ENCODE measurements at regions not wholly inside any gene's neighbourhood (a gene's known extent, or its start where the extent isn't known, plus 50 kb on each side); places are given as distances from the start of the nearest gene placed in this dataset.

DNA sequence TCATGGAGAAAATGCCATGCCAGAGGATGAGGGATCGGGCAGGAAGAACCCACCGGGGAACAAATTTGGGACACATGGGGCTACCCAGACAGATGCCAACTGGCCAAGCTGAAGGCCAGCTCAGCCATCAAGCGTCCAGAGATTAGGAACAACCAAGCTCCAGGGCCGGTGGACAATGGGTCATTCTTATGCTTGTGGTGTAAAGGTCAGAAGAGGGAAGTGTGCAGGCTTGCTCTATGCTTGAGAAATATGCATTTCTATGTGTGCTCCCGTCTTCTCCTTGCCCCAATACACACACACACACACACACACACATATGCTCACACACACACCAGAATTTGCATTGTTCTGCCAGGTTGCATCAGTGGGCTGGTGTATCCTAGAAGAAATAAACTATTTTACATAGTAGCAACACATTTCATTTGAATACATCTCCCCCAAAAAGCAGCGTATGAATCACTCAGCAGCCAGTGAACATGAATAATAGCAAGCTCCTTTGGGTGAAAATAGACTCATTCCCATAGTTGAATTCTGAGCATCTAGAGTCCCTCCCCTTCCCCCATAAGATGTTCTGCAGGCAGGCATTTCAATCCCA lies 201.9 kb upstream of the PPARGC1A start:
- no peak for DNase-seq

DNA sequence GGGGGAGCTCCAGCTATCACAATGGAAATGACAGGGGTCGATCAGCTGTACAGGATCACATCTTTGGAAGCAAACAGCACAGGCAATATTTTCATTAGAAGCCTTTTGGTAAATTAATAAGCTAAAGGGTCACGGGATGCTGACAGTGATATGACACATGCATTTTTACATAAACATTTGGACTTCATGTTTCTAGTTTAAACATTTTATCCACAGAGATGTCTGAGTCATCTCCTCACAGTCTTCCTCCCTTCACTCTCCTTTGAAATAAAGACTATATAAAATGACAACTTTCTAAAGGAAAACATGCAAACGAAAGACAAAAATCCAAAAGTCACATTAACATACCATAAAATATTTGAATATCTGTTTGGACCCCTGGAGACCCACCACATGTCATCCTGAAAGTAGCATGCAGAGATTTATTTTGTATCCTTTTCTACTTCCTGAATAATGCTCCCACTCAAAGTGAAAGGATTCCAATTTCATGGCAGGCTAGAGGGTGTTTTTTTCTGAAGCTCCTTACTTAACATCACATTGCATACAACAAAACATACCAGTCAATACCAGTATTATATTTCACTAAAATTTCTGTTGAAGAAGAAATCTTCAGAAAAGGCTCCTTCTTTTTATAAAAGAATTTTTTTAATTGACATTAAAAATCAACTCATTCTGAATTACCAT lies 200.1 kb upstream of the PPARGC1A start:
- DNase-seq = no peak

DNA sequence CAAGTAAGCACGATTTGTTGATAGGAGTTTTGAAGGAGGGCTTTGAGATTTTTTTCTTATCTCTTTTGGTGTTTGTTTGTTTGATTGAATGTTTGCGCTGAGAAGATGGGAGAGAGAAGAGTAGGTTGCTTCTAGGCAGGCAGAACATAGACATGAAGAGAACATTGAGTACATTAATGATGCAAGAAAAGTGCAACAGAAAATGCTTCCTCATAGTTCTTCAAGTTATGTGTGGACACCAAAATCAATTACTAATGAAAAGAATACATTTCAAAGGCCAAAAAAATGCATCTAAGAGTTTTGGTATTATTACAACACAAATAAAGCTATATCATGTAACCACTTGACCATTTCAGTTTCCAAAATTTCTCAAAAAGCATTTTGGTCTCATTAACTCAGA lies 191.0 kb upstream of the PPARGC1A start:
- no peak for DNase-seq

DNA sequence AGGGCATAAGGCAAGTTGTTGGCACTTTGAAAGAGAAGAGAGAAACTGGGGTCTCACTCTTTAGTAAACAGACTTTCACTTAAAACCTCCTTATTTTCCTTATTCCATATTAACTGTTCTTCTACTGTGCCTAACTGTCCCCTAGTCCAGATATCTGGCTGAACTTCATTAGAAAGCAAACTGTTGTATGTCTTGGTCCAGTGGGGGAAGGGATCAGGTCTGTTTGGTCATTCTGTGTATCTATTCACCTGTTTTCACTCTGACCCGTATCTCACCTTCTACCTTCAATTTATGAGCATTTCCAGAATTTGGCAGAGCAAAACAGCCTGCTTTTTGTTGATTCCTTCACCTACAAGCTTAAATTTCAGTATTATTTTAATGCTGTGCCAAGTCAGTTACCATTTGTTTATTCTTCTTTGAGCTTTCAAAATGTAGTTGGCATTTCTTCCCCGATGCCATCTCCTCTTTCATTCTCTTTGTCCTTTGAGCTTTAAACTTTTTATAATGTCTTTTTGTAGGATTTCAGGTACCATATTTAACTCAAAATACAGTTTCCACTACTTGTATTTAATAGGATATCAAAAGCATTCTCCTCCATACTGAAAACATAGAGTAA lies 188.6 kb upstream of the PPARGC1A start:
- no peak for DNase-seq

DNA sequence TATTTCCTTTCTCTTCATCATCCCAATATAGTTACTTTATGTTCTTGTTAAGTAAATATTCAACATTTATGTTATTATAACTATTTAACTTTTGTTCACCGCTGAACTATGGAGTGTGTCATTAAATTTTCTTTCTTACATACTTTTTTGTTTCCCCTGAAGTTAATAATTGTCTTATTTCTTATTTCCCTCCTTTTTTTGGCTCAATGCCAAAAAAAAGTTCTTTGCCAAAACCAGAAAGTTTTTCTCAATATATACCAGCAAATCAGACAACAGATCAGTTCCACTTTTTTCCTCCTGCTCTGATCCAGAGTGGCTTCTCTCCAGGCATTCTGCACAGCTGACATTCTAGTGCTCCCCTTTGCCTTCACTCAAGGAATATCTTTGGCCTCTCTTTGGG lies 187.0 kb upstream of the PPARGC1A start:
- no peak for DNase-seq

DNA sequence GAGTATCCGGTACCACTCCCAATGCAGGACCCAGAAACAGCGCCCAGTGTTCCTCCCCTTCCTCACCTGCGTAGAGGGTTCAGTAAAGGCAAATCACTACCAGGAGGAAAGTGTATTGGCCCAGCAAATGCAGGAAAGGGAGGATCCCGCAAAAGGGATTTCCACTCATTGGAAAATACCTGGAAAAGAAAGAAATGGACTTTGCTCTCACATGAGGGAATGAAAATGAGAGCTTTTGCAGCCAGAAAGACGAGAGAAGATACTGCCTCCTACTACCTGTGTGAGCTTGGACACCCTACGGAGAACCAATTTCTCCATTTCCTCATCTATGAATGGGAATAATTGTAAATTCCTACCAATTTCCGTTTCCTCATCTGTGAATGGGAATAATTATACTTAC lies 184.1 kb upstream of the PPARGC1A start:
- no peak for DNase-seq

DNA sequence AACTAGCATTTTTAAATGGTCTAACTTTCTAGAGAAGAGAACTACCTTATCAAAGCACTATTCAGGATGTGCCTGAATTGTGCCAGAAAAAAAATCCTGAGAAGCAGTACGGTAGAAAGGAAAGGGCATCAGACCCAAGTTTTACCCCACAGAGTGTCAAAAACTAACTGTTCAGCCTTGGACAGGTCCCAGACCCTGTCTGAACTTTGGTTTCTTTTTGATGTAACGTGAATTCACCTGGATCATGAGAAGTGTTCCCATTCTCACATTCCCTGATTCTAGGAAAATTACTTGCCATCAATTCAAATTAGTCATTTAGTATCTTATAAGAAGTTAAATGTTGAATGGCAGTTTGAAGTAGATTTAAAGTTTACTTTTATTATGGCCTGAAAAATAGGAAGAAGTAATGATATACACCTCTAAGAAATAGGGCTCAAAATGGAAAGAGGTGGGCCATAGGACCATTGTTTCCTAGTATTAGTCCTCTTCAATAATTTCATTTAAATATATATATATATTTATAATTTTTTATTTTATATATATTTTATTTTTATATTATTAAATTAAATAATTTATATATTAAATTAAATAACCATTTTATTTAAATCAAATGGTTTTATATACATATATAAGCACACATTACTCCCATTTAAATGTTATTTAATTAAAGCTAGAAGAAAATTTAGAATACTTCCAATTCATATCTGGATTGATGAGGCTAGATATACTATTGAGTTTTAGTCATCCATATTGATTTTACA lies 181.9 kb upstream of the PPARGC1A start:
- no peak for DNase-seq

DNA sequence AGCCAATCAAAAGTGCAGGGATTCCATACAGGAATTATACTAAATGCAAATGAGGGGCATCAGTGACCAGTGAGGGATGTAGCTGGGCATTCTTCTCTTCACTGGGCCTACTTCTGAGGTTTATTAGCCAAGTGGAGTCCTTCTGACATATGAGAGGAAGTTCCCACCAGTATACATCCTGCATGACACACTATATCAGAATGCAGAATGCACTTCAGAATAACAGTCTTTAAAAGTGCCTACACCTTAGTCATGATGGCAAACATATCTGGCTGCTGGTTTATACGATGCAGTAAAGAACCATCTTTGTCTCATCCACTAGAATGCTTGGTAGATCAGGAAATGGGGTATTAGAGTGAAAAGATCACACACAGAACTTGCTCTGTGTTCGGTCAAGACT lies 180.3 kb upstream of the PPARGC1A start:
- DNase-seq = no peak

DNA sequence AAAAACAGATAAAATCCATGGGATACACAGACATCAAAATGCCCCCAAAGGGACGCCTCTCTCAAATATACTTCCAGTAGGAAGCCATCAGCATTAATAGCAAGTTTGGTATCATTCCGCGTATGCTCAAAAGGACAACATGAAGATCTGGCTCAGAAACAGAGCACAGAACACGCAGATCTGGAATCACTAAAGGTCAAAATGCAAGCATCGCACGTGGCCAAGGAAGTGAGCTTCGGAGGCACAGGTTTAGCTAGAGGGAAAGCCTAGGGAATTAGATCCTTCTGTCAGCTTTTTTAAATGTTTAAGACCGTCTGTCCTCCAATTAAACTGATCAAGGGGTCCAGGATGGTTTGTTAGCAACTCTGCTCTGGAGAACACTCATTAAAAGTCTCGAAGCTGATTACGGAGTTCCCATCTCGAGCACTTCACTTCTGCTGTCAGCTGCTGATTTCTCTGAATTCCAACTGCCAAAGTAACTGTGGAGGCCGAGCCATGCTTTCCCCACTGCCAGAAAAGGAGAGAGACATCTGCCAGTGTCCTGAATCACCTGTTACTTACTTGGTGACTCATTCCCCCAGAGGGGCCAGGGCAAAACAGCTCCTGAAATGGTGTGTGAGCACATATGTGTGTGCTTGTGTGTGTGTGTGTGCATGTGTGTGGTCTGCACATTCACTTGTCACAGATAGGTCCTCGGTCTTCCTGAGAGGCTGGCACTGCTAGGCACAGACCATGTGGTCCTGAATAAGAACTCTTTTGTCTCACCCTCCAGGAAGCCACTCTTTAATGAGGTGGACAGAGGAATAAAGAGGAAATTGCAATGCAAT lies 177.7 kb upstream of the PPARGC1A start:
- no peak for DNase-seq

DNA sequence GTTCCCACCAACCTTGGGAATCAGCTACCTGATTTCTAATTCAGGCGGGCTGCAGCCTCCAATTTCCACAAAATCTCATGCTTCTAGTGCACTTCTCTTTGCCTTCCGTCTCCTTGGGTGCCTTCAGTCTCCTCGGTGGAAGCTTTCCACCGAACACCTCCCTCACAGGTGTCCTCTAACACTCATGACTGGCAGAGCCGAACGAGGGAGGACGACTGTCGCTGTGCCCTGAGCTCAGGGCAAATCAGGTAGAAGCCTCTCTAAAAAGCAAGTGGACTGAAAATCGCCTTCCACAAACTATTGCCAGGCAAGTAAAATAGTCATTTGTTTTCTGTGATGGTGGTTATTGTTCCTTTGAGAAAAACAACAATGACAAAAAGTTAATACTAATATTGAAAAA lies 176.1 kb upstream of the PPARGC1A start:
- no peak for DNase-seq

DNA sequence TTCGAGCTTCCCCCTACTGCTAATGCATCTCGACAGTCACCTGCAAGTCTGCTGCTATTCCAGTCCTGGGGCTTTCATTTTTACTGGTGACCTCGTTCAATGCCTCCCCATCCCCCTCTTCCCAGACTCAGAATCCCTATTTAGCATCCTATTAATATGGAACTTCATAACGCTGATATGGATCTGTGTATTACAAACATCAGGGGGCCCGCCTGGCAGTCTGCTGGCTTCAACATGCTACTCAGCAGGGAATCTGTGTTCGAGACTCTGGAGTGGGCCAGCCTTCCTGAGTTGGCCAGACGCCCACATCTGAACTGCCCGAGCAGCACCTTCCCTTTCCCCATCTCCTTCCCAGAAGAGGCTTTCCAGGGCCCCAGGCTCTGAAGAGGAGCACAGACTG lies 173.9 kb upstream of the PPARGC1A start:
- no peak for DNase-seq

DNA sequence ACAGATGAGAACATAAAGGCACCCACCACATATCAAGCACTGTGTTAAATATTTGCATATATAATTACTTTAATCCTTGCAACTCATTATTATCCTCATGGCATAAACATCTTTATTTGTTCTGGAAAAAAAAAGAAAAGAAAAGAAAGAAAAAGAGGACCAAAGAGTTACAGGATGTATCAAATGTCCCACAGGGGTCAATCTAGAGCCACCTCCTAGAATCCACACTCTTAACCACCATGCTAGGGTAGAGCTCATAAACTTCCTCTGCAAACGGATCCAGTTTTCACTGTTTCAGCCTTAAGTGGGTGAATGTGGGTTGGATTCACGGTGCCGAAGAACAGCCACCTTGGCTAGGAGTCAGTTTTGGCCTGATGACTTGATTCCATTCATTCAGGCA lies 171.1 kb upstream of the PPARGC1A start:
- no peak for DNase-seq

DNA sequence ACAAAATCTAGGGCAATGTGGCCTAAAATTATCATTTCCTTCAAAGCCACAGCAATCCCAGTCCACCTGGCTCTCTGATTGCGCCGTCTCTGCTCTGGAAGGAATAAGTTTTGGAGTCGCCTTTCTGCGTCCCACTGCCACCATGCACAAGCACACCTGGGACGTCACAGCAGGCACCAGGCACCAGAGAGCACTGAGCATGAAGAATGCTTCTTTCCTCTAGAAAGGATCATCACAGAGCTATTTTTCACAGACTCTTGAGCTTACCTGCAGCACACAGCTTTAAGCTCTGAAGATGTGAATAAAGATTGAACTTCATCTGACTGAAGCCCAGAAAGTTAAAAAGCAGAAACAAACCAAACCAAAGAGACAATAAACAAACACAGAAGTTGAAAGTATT lies 170.0 kb upstream of the PPARGC1A start:
- DNase-seq = no peak

DNA sequence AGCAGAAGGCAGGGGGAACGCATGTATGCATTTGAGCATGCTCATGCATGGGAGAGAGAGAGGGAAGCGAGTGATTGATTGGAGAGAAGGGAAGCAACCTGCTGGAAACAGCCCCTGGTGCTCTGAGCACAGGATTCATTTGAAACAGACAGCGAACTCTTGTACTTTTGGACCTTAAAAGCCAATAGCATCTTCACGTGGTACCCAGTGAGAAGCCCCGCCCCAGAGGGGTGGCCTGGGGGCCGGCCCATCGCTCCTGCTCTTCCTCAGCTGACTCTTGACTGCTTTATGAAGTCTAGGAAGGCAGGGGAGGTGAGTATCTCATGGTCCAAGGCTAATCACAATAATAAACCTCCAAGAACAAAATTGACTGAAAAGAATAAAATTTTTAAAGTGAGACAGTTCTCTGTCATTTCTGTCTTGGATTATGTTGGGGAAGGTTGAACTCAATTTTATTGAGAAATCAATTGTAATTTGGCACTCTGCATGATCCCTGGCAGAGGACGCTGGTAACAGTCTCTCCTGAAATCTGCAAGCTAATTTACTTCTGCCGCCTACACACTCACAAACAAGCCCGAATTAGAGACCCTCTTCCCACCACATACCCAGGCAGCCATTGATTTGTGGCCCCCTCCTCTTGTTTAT lies 168.2 kb upstream of the PPARGC1A start:
- no peak for DNase-seq

DNA sequence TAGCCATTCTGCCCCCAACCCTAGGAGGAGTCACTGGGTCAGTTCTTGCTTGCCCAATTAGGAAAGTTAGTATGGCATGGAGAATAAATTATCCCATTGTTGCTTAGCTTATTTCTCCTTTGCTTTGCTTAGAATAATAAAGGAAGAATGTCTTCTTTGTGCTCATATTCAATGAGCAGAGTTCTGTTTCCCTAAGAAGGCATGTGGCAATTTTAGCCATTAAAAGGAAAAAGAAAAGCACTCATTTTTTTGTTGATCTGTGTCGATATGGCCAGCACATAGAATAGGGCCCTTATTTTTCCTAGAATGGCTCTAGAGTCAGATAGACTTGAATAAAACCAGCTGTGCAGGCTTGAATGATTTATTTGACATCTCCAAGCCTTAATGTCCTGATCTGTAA lies 166.4 kb upstream of the PPARGC1A start:
- DNase-seq = no peak

DNA sequence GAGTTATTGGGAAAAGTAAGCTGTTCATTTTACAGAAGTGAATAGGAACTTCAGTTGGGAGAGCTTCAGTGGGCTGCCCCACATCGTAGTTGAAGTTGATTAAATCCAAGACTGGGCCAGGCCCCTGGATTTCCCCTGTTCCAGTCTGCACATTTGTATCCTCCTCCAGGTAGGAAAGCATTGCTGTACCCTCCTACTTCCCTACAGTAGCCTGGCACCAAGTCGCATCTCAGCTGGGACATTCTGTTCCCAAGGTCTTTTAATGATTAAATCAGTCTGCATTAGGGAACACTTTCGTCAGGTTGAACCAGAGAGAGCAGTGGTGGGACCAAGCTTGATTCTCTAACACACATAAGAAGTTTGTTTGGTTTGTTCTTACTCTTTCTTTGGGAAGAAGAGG lies 165.8 kb upstream of the PPARGC1A start:
- DNase-seq = no peak

DNA sequence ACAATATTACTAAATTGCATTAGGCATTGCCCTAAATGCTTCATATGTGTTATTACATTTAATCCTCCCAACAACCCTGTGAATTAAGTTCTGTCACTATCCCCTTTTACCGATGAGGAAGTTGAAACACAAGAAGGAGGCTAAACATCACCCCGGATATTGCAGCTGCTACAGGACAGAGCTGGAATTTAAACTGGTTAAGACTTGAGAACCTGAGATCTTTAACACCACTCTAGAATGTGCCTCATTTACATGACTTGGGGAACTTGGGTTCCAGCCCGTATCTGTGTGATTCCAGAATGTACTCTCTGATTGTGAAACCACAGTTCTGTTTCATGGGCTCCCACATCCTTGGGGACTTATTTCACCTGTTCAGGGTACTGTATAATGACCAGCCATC lies 165.1 kb upstream of the PPARGC1A start:
- no peak for DNase-seq

DNA sequence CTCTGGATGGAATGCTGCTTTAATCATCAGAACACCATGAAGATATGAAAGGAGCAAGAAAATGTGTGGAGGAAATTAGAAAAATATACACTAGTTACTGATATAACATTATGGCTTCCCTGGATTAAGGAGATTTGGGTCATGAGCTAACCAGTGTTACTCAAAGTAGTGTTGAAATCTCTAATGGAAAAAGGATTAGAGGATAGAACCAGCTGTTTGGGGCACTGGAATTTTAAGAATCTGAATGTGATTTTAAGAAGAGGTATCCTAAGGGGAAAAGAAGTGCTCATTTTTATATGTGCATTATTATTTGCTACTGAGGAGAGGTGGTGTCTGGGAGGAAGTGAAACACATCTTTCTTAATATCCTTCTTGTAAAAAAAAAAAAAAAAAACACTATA lies 164.1 kb upstream of the PPARGC1A start:
- DNase-seq = no peak

DNA sequence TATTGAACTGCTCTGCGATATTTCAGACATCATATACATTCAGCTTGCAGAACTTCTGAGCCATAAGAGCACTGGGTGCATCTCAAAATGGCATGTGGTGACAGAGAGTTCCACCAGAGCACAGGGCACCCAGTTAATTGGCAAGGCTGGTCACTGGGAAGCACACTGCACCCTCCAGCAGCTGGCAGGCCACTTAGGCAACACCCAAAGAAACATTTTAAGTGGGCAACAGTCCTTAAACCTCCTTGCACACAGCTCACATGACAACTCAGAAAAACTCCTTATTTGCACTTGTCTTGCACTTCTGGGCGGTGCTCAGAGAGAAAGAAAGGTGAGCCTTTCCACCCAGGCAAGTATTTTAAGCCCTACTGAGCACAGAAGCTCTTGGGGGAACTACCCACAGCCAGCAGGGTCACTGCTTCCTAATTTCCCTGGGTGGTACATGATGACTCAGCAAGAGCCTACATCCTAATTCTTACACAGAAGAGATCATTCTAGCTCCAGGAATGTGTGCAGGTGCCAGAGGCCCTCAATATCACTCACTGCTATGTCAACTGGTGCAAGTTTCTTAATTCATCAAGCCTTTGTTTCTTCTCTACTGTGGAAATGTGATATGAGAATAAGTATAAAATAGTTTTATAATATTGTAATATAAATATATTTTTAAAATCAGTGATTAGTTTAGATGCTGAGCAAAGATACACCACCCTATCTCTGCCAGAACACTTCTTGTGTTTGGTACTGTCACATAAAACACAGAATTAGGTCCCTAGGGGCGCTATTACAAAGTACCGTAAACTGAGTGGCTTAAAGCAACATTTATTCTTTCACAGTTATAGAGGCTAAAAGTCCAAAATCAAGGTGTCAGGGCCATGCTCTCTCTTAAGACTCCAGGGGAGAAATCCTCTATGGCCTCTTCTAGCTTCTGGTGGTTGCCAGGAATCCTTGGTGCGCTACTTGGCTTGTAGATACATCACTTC lies 155.1 kb upstream of the PPARGC1A start:
- DNase-seq = no peak

DNA sequence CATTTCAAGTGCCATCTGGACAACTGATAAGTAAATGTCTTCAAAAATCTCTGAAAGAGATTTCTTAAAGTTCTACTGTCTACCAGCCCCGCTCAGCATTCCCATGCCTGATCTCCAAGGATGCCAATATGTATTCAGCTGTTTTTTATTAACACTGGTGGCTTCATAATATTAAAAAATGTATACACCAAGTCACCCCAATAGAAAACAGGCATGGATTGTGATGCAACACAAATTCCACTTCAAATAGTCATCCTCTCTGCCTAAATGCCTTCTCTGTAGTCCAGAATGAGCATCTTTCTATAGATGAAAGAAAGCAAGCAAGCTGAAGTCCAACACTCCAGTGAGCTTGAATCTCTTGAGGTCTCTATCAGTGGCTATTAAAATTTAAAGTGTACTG lies 152.2 kb upstream of the PPARGC1A start:
- DNase-seq = no peak

DNA sequence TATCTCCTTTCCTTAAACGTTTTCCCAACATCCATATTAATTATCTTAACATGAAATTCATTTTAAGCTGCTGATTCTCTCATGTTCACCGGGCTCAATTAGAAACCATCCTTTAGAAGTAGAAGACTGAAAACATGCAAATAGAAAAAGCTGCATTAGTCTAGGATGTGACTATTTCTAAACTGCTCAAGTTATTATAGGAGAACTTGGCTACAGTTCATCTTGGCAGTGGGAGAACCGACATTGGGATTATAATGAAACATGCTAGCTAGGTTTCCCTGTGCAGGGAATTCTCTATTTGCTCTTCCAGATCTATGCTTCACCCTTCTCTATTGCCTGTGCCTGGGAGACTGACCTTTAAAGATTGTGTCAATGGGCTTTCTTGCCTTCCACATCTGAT lies 151.0 kb upstream of the PPARGC1A start:
- no peak for DNase-seq
